Left lung (tissue), 4 donors: ENCODE measurements at regions not wholly inside any gene's neighbourhood (a gene's known extent, or its start where the extent isn't known, plus 50 kb on each side); places are given as distances from the start of the nearest gene placed in this dataset.

Experiments
- ATAC-seq: fragments of 200-7000 bp; cut with Tn5 transposase; one replicate; pipeline ENCODE4 v1.9.1; 2020; ENCODE audit warnings: moderate library complexity
- DNase-seq, 4 donors: peaks; one replicate each; pipeline ENCODE4 v3.0.0-alpha.2; 2013 to 2020
- H3K27ac ChIP-seq, 2 donors: fragments of 200-600 bp; sonication (generic) in 1 of 2; one replicate each; pipeline versions ENCODE4 v1.5.0 to v1.8.0; 2020 to 2021
- H3K27me3 ChIP-seq, 2 donors: fragments of 200-600 bp; sonication (generic) in 1 of 2; one replicate each; pipeline versions ENCODE4 v1.5.0 to v1.8.0; 2020 to 2021
- H3K36me3 ChIP-seq, 2 donors: fragments of 200-600 bp; sonication (generic) in 1 of 2; one replicate each; pipeline versions ENCODE4 v1.5.0 to v1.8.0; 2020 to 2021
- H3K4me1 ChIP-seq, 2 donors: fragments of 200-600 bp; one replicate each; pipeline ENCODE4 v1.8.0; 2021
- H3K4me3 ChIP-seq, 2 donors: fragments of 200-600 bp; sonication (generic) in 1 of 2; one replicate each; pipeline versions ENCODE4 v1.5.0 to v1.8.0; 2020 to 2021; ENCODE audit warnings: mild to moderate bottlenecking in 1 of 2
- H3K9me3 ChIP-seq, 2 donors: fragments of 200-600 bp; sonication (generic) in 1 of 2; one replicate each; pipeline versions ENCODE4 v1.5.0 to v1.8.0; 2020 to 2021
- intact Hi-C, 2 donors: fragments of 100-400 bp; cut with DNase I; formaldehyde crosslinking; loops; one replicate each; pipeline versions ENCODE4 v1.11.2 to v1.14.2; 2022
- TF ChIP-seq, protein P1 (sequence below), 2 donors: fragments of 200-600 bp; sonication (generic) in 1 of 2; IDR thresholded peaks; one replicate each; pipeline versions ENCODE4 v1.5.0 to v1.8.0; 2021; ENCODE audit warnings: antibody characterized with exemption in 2 of 2
- donor health status: DM: no; HTN: yes; CAD: no.
- donor health status: DM: no; HTN: no; CAD: no.

DNA sequence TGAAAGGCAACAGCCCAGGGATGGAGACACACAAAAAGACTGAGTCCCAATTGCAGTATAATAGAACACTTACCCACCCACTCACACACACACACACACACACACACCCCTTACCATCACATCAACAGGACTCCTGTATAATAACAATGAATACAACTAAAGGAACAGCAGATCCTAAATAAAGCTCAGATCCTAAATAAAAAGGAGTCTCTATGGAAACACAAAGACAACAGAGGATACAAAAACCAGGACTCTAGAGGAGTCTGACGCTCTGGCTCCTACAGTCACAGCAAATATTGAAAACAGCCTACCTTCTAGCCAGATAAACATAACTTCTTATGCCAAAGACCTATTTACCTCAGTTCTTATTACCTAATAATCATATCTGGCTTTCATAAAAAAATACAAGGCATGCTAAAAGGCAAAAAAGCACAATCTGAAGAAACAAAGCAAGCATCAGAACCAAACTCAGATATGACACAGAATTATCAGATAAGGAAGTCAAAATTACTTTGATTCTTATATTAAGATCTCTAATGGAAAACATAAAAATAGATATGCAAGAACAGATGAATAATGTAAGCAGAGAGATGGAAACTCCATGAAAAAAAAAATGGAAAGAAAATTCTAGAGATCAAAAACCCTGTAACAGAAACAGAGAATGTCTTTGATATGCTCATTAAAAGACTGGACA lies 134.9 kb downstream of the MMUT start:
- intact Hi-C loops, result no loop called here
- H3K4me1 ChIP-seq, result no peaks in the 10 kb centered on the region
- H3K27me3 ChIP-seq, result no peaks in the 10 kb centered on the region
- H3K9me3 ChIP-seq, result no peaks in the 10 kb centered on the region
- no peak overlapping the region for H3K4me3 ChIP-seq
- H3K27ac ChIP-seq, result no peak overlapping the region
- no peaks in the 10 kb centered on the region for H3K36me3 ChIP-seq
- DNase-seq (peak in 2 of 4 donors; percentile 13 to 24), ATAC-seq (no peak)
- TF ChIP-seq, protein P1, sequence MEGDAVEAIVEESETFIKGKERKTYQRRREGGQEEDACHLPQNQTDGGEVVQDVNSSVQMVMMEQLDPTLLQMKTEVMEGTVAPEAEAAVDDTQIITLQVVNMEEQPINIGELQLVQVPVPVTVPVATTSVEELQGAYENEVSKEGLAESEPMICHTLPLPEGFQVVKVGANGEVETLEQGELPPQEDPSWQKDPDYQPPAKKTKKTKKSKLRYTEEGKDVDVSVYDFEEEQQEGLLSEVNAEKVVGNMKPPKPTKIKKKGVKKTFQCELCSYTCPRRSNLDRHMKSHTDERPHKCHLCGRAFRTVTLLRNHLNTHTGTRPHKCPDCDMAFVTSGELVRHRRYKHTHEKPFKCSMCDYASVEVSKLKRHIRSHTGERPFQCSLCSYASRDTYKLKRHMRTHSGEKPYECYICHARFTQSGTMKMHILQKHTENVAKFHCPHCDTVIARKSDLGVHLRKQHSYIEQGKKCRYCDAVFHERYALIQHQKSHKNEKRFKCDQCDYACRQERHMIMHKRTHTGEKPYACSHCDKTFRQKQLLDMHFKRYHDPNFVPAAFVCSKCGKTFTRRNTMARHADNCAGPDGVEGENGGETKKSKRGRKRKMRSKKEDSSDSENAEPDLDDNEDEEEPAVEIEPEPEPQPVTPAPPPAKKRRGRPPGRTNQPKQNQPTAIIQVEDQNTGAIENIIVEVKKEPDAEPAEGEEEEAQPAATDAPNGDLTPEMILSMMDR (IDR thresholded peaks at IDR 0.05), result no peak

- H3K27me3 ChIP-seq, result no peaks in the 10 kb centered on the region
- intact Hi-C loops, result no loop called here
- H3K9me3 ChIP-seq, result no peaks in the 10 kb centered on the region
- no peaks in the 10 kb centered on the region for H3K36me3 ChIP-seq
- H3K4me1 ChIP-seq, result no peaks in the 10 kb centered on the region
- no peak overlapping the region for H3K4me3 ChIP-seq
- TF ChIP-seq, protein P1 (IDR thresholded peaks at IDR 0.05), result no peak
- no peak for DNase-seq
- ATAC-seq, result no peak
- H3K27ac ChIP-seq, result no peak overlapping the region
These were observed 135.5 kb downstream of the MMUT start for GRCh38 chr6:49327571-49327970.

DNA sequence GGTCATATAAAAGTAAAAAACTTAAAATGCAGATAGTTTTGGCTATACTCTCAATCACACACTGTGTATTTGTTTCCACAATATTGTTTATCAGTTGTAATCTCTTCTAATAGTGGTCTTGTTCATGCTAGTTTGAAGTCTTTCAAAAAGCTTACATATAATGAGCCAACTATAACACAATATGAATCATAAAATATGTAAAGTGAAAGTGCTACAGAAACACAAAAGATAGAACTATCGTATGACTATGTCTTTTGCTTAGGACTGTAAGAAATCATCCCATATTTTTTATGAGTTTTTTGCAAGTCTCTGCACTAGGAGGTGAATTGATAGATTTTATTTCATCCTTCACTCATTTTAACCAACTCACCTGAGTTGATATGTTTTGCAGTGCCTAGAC lies 136.0 kb downstream of the MMUT start:
- H3K36me3 ChIP-seq, result no peaks in the 10 kb centered on the region
- ATAC-seq (no peak), DNase-seq (no peak)

DNA sequence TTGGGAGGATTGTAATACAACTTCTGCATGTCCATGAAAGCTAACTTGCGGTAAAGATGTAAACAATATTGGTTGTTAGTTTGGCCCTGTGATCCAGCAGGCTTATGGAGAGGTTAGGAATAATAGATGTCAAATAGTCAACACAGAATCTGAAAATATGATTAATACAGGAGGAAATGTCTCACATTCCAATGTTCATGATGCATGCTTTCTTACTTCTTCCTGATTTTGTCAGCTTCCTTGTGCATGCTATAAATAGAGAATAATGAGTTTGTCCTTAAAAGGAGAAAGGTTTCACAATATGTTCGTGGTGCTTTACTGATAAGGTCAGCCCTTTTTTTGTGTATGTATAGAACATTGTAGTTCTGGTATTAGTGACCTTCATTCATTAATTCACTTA lies 136.7 kb downstream of the MMUT start:
- Histone ChIP-seq H3K4me3 (no peak overlapping the region), H3K4me1 (no peaks in the 10 kb centered on the region), H3K27me3 (no peaks in the 10 kb centered on the region), H3K9me3 (no peaks in the 10 kb centered on the region), H3K27ac (no peak overlapping the region), H3K36me3 (no peaks in the 10 kb centered on the region)
- intact Hi-C loops, result no loop called here
- TF ChIP-seq, protein P1 (IDR thresholded peaks at IDR 0.05), result no peak
- DNase-seq, result no peak
- peak; percentile 34 for ATAC-seq

More for the DNA sequence above, 136.0 kb downstream of the MMUT start:
- intact Hi-C loops, result no loop called here
- no peaks in the 10 kb centered on the region for H3K4me1 ChIP-seq
- no peak overlapping the region for H3K27ac ChIP-seq
- no peaks in the 10 kb centered on the region for H3K27me3 ChIP-seq
- H3K4me3 ChIP-seq, result no peak overlapping the region
- TF ChIP-seq, protein P1 (IDR thresholded peaks at IDR 0.05), result no peak
- no peaks in the 10 kb centered on the region for H3K9me3 ChIP-seq

GRCh38 chr6:49325891-49326290 lies 137.2 kb downstream of the MMUT start:
- no peaks in the 10 kb centered on the region for H3K9me3 ChIP-seq
- ATAC-seq, result no peak
- no peak for DNase-seq
- TF ChIP-seq, protein P1 (IDR thresholded peaks at IDR 0.05), result no peak
- H3K27me3 ChIP-seq, result no peaks in the 10 kb centered on the region
- intact Hi-C loops, result no loop called here
- no peaks in the 10 kb centered on the region for H3K36me3 ChIP-seq
- no peak overlapping the region for H3K27ac ChIP-seq
- no peaks in the 10 kb centered on the region for H3K4me1 ChIP-seq
- no peak overlapping the region for H3K4me3 ChIP-seq
